ENCODE measurements at regions not wholly inside any gene's neighbourhood (a gene's known extent, or its start where the extent isn't known, plus 50 kb on each side); places are given as distances from the start of the nearest gene placed in this dataset.

DNA sequence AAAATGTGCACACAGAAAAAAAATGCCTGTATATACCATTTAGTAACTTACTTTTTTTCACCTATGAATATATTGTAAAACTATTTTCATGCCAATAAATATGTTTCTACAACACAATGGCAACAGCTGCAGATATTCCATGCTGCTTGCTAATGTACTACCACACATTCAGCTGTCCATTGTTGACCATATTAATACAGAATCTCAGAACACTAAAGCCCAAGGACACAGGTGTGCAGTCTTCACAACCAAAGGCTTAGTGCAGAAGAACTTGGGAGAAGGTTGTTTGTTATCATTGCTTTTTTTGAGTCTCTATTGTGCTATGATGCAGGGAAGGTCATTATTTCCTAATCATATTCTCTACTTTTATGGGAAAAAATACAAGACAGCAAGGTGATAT, 79.6 kb downstream of the DIPK2A start:
- TF ChIP-seq, protein P1, sequence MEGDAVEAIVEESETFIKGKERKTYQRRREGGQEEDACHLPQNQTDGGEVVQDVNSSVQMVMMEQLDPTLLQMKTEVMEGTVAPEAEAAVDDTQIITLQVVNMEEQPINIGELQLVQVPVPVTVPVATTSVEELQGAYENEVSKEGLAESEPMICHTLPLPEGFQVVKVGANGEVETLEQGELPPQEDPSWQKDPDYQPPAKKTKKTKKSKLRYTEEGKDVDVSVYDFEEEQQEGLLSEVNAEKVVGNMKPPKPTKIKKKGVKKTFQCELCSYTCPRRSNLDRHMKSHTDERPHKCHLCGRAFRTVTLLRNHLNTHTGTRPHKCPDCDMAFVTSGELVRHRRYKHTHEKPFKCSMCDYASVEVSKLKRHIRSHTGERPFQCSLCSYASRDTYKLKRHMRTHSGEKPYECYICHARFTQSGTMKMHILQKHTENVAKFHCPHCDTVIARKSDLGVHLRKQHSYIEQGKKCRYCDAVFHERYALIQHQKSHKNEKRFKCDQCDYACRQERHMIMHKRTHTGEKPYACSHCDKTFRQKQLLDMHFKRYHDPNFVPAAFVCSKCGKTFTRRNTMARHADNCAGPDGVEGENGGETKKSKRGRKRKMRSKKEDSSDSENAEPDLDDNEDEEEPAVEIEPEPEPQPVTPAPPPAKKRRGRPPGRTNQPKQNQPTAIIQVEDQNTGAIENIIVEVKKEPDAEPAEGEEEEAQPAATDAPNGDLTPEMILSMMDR (IDR thresholded peaks at IDR 0.05; ENCODE audit: low read depth, low read length, poor library complexity, severe bottlenecking) = no peak
- no peak for TF ChIP-seq EZH2phosphoT487 (IDR thresholded peaks at IDR 0.05; ENCODE audit: borderline replicate concordance, low read length)
- Histone ChIP-seq H3F3A (ENCODE audit: control insufficient read depth, insufficient read depth) (no peaks in the 10 kb centered on the region), H3K36me3 (ENCODE audit: control insufficient read depth, low read length) (no peaks in the 10 kb centered on the region), H3K79me2 (ENCODE audit: control insufficient read depth, low read length) (no peaks in the 10 kb centered on the region), H3K9me2 (replicated peaks; ENCODE audit: control insufficient read depth, low read length) (no peaks in the 10 kb centered on the region), H3K4me3 (ENCODE audit: low read length) (no peak overlapping the region), H3K27me3 (ENCODE audit: control insufficient read depth, low read length) (no peaks in the 10 kb centered on the region), H3K4me1 (ENCODE audit: control insufficient read depth, low read length) (no peaks in the 10 kb centered on the region), H4K20me1 (ENCODE audit: control insufficient read depth, insufficient read depth, low read depth, low read length) (no peaks in the 10 kb centered on the region), H3K9me3 (ENCODE audit: control insufficient read depth, insufficient read depth, low read length) (no peaks in the 10 kb centered on the region), H3K4me2 (ENCODE audit: low read length) (no peak overlapping the region), H3K27ac (ENCODE audit: low read depth, low read length) (no peak overlapping the region)

DNA sequence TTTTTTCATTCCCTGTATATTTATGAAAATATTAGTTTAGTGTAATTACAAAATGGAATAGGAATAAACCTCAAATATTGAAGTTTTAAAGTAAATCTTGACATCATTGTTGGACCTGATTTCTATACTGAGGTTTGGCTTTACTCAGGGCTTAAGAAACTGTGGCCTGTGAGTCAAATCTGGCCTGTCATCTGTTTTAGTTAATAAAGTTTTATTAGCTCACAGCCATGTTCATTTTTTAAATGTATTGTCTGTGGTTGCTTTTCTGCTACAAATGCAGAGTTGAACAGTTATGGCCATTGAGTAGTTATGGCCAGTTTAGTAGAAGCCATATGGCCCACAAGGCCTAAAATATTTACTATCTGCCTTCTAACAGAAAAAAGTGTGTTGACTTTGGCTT, 80.7 kb downstream of the DIPK2A start:
- Histone ChIP-seq H3F3A (ENCODE audit: control insufficient read depth, insufficient read depth) (no peaks in the 10 kb centered on the region), H3K27me3 (ENCODE audit: control insufficient read depth, low read length) (no peaks in the 10 kb centered on the region), H4K20me1 (ENCODE audit: control insufficient read depth, insufficient read depth, low read depth, low read length) (no peaks in the 10 kb centered on the region), H3K36me3 (ENCODE audit: control insufficient read depth, low read length) (no peaks in the 10 kb centered on the region), H3K9me2 (replicated peaks; ENCODE audit: control insufficient read depth, low read length) (no peaks in the 10 kb centered on the region), H3K4me3 (ENCODE audit: low read length) (no peak overlapping the region), H3K27ac (ENCODE audit: low read depth, low read length) (no peak overlapping the region), H3K4me2 (ENCODE audit: low read length) (no peak overlapping the region), H3K9me3 (ENCODE audit: control insufficient read depth, insufficient read depth, low read length) (no peaks in the 10 kb centered on the region), H3K4me1 (ENCODE audit: control insufficient read depth, low read length) (no peaks in the 10 kb centered on the region), H3K79me2 (ENCODE audit: control insufficient read depth, low read length) (no peaks in the 10 kb centered on the region)
- TF ChIP-seq, protein P1 (IDR thresholded peaks at IDR 0.05; ENCODE audit: low read depth, low read length, poor library complexity, severe bottlenecking) = no peak
- no peak for TF ChIP-seq EZH2phosphoT487 (IDR thresholded peaks at IDR 0.05; ENCODE audit: borderline replicate concordance, low read length)

DNA sequence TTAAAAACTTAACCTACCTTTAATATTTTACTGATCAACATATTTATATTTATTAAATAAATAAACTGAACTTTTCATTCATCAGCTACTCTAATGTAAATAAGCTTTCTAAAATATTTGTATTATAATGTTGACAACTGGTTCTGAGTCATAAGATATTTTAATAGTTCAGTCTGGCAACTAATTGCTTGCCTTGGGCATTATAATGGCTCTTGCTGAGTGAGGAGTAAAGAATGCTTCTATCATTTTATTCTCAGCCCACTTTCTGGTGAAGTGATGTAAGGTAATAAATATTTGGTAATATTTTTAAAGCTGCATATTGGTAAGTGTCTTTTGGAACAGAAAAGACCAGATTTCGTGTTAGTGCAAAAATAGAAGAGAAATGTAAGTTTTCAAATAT, 81.5 kb downstream of the DIPK2A start:
- Histone ChIP-seq H3K36me3 (ENCODE audit: control insufficient read depth, low read length) (no peaks in the 10 kb centered on the region), H3K9me3 (ENCODE audit: control insufficient read depth, insufficient read depth, low read length) (no peaks in the 10 kb centered on the region), H3K4me3 (ENCODE audit: low read length) (no peak overlapping the region), H3F3A (ENCODE audit: control insufficient read depth, insufficient read depth) (no peaks in the 10 kb centered on the region), H3K79me2 (ENCODE audit: control insufficient read depth, low read length) (no peaks in the 10 kb centered on the region), H3K27me3 (ENCODE audit: control insufficient read depth, low read length) (no peaks in the 10 kb centered on the region), H4K20me1 (ENCODE audit: control insufficient read depth, insufficient read depth, low read depth, low read length) (no peaks in the 10 kb centered on the region), H3K4me2 (ENCODE audit: low read length) (no peak overlapping the region), H3K27ac (ENCODE audit: low read depth, low read length) (no peak overlapping the region), H3K9me2 (replicated peaks; ENCODE audit: control insufficient read depth, low read length) (no peaks in the 10 kb centered on the region), H3K4me1 (ENCODE audit: control insufficient read depth, low read length) (no peaks in the 10 kb centered on the region)
- TF ChIP-seq EZH2phosphoT487 (IDR thresholded peaks at IDR 0.05; ENCODE audit: borderline replicate concordance, low read length) = no peak
- TF ChIP-seq, protein P1 (IDR thresholded peaks at IDR 0.05; ENCODE audit: low read depth, low read length, poor library complexity, severe bottlenecking) = no peak

DNA sequence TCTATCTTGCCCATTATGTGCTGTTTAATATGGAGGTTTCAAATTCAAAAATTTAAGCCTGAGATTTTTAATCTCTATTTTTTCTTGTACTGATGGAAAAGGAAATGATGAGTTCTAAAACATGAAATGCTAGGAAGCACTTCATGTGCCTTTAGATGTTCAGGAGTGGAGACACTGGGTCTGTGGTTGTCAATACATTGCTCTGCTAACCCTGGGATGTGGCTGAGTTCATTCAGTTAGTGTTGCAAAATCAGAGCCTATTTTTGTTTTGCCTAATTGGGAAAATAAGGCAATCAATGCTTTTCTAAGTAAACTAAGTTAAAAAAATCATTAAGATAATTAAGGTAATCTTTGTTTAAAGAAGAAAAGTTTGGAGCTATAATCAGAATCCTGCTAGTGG, 83.1 kb downstream of the DIPK2A start:
- Histone ChIP-seq H3K4me1 (ENCODE audit: control insufficient read depth, low read length) (no peaks in the 10 kb centered on the region), H3K4me2 (ENCODE audit: low read length) (no peak overlapping the region), H4K20me1 (ENCODE audit: control insufficient read depth, insufficient read depth, low read depth, low read length) (no peaks in the 10 kb centered on the region), H3K4me3 (ENCODE audit: low read length) (no peak overlapping the region), H3K27ac (ENCODE audit: low read depth, low read length) (no peak overlapping the region), H3K36me3 (ENCODE audit: control insufficient read depth, low read length) (no peaks in the 10 kb centered on the region), H3K9me2 (replicated peaks; ENCODE audit: control insufficient read depth, low read length) (no peaks in the 10 kb centered on the region), H3K79me2 (ENCODE audit: control insufficient read depth, low read length) (no peaks in the 10 kb centered on the region), H3K27me3 (ENCODE audit: control insufficient read depth, low read length) (no peaks in the 10 kb centered on the region), H3F3A (ENCODE audit: control insufficient read depth, insufficient read depth) (no peaks in the 10 kb centered on the region), H3K9me3 (ENCODE audit: control insufficient read depth, insufficient read depth, low read length) (no peaks in the 10 kb centered on the region)
- TF ChIP-seq, protein P1 (IDR thresholded peaks at IDR 0.05; ENCODE audit: low read depth, low read length, poor library complexity, severe bottlenecking) = no peak
- TF ChIP-seq EZH2phosphoT487 (IDR thresholded peaks at IDR 0.05; ENCODE audit: borderline replicate concordance, low read length) = no peak

Data from DOHH2 (cell line).